NB4 (cell line): ENCODE measurements at regions not wholly inside any gene's neighbourhood (a gene's known extent, or its start where the extent isn't known, plus 50 kb on each side); places are given as distances from the start of the nearest gene placed in this dataset.

Experiments
- DNase-seq: peaks from one replicate; pipeline ENCODE4 v3.0.0; 2010; ENCODE audit warnings: low read depth
- H3K4me3 ChIP-seq: one replicate; pipeline ENCODE4 v1.5.1; 2011; ENCODE audit warnings: mild to moderate bottlenecking, low read depth, low read length, moderate library complexity
- MAX ChIP-seq: IDR thresholded peaks from 2 replicates; pipeline ENCODE4 v1.6.1; 2011; ENCODE audit warnings: low read depth, low read length
- MYC ChIP-seq: IDR thresholded peaks from 2 replicates; pipeline ENCODE4 v1.6.1; 2011; ENCODE audit warnings: low read depth, low read length
- POLR2A ChIP-seq: IDR thresholded peaks from 2 replicates; pipeline ENCODE4 v1.6.1; 2011; ENCODE audit warnings: mild to moderate bottlenecking; ENCODE audit not compliant: insufficient read length; ENCODE audit errors: extremely low read depth
- TF ChIP-seq, protein P1 (sequence below): IDR thresholded peaks from one replicate; pipeline ENCODE4 v1.5.1; 2012; ENCODE audit warnings: low read depth, low read length

- no peak for TF ChIP-seq MAX
- TF ChIP-seq, protein P1, sequence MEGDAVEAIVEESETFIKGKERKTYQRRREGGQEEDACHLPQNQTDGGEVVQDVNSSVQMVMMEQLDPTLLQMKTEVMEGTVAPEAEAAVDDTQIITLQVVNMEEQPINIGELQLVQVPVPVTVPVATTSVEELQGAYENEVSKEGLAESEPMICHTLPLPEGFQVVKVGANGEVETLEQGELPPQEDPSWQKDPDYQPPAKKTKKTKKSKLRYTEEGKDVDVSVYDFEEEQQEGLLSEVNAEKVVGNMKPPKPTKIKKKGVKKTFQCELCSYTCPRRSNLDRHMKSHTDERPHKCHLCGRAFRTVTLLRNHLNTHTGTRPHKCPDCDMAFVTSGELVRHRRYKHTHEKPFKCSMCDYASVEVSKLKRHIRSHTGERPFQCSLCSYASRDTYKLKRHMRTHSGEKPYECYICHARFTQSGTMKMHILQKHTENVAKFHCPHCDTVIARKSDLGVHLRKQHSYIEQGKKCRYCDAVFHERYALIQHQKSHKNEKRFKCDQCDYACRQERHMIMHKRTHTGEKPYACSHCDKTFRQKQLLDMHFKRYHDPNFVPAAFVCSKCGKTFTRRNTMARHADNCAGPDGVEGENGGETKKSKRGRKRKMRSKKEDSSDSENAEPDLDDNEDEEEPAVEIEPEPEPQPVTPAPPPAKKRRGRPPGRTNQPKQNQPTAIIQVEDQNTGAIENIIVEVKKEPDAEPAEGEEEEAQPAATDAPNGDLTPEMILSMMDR = no peak
- no peak for TF ChIP-seq MYC
- DNase-seq = no peak
- no peak overlapping the region for H3K4me3 ChIP-seq
Measured at GRCh38 chr2:176535467-176536113, 266.3 kb downstream of the MTX2 start.

GRCh38 chr2:176536439-176537133, 267.3 kb downstream of the MTX2 start:
- TF ChIP-seq MAX (no peak), MYC (no peak), POLR2A (no peak)
- TF ChIP-seq, protein P1 = no peak

GRCh38 chr2:176537932-176538331, 268.7 kb downstream of the MTX2 start:
- TF ChIP-seq, protein P1 = no peak
- TF ChIP-seq POLR2A (no peak), MYC (no peak), MAX (no peak)

More at GRCh38 chr2:176536439-176537133, 267.3 kb downstream of the MTX2 start:
- DNase-seq = no peak
- no peak overlapping the region for H3K4me3 ChIP-seq

DNA sequence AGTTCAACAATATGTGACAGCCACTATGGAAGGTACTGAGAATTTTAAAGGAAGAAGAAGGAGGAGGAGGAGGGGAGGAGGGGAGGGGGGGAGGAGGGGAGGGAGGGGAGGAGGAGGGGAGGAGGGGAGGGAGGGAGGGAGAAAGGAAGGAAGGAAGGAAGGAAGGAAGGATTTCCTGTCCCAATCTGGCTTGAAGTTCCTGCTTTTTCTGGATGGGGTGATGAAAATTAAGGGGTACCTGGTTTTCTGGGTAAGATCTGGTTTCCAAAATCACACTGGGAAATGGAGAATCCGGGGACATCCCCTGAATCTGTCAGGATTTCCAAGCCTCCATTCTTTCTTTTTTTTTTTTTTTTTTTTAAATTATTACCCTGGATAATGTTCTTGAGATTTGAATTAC, 271.8 kb downstream of the MTX2 start:
- DNase-seq = no peak
- no peak overlapping the region for H3K4me3 ChIP-seq
- TF ChIP-seq MAX = no peak
- TF ChIP-seq POLR2A = no peak

More at GRCh38 chr2:176537932-176538331, 268.7 kb downstream of the MTX2 start:
- DNase-seq = no peak
- no peak overlapping the region for H3K4me3 ChIP-seq

DNA sequence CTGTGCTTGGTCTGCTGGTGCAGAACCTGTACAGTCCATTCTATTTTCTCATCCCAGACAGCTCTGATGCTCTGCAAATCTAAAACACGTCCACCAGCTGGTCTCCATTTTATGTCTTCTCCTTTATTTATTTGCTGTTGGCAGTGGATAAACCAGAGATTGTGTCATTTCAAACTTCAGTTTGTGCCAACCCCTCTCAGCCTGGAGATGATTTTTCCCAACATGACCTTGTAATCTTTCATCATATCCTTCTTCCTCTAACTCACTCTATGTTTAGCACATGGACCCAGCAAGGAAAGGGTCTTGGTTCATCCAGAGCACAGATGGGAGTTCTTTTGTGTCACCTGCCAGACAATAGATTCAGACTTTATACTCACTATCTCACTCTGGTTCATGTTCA, 273.2 kb downstream of the MTX2 start:
- H3K4me3 ChIP-seq = no peak overlapping the region
- DNase-seq = no peak
- no peak for TF ChIP-seq POLR2A
- TF ChIP-seq, protein P1 = no peak
- TF ChIP-seq MYC = no peak
- TF ChIP-seq MAX = no peak

- no peak for DNase-seq
- TF ChIP-seq, protein P1 = no peak
- no peak for TF ChIP-seq POLR2A
- no peak for TF ChIP-seq MYC
- no peak for TF ChIP-seq MAX
- H3K4me3 ChIP-seq = no peak overlapping the region
Measured at GRCh38 chr2:176544557-176544956, 275.3 kb downstream of the MTX2 start.
